ENCODE measurements at regions not wholly inside any gene's neighbourhood (a gene's known extent, or its start where the extent isn't known, plus 50 kb on each side); places are given as distances from the start of the nearest gene placed in this dataset.
"Not testable (repeated sequence)": the region's sequence is repeated elsewhere in the genome, so short reads cannot be mapped to it uniquely, and the experiment has no call there.

DNA sequence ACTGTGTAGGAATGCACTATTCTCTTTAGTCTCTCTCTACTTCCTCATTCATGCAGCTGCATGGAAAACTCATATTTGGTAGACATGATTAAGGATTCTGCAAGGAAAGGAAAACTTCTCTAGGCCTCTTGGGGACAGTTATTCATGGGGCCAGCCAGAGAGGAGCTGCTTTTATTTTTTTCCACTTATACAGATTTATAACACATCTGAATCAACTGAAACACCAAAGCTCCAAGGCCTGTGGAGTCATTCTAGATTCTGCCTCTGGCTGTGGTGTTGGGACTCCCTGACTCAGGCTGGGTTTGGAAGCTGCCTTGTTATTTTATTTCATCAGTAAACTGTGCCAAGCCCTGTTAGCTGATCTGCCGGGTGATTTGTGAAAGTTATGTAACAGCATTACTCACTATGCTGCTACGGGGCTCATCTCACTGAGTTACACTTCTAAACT lies 83.9 kb upstream of the EDEM3 start:
- DNase-seq (ENCODE audit: low read depth), result no peak
- TF ChIP-seq, protein P1, sequence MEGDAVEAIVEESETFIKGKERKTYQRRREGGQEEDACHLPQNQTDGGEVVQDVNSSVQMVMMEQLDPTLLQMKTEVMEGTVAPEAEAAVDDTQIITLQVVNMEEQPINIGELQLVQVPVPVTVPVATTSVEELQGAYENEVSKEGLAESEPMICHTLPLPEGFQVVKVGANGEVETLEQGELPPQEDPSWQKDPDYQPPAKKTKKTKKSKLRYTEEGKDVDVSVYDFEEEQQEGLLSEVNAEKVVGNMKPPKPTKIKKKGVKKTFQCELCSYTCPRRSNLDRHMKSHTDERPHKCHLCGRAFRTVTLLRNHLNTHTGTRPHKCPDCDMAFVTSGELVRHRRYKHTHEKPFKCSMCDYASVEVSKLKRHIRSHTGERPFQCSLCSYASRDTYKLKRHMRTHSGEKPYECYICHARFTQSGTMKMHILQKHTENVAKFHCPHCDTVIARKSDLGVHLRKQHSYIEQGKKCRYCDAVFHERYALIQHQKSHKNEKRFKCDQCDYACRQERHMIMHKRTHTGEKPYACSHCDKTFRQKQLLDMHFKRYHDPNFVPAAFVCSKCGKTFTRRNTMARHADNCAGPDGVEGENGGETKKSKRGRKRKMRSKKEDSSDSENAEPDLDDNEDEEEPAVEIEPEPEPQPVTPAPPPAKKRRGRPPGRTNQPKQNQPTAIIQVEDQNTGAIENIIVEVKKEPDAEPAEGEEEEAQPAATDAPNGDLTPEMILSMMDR (IDR thresholded peaks at IDR 0.05; ENCODE audit: low read depth, low read length, missing control alignments), result no peak
- H3K4me3 ChIP-seq (ENCODE audit: low read depth, low read length), result no peak overlapping the region

DNA sequence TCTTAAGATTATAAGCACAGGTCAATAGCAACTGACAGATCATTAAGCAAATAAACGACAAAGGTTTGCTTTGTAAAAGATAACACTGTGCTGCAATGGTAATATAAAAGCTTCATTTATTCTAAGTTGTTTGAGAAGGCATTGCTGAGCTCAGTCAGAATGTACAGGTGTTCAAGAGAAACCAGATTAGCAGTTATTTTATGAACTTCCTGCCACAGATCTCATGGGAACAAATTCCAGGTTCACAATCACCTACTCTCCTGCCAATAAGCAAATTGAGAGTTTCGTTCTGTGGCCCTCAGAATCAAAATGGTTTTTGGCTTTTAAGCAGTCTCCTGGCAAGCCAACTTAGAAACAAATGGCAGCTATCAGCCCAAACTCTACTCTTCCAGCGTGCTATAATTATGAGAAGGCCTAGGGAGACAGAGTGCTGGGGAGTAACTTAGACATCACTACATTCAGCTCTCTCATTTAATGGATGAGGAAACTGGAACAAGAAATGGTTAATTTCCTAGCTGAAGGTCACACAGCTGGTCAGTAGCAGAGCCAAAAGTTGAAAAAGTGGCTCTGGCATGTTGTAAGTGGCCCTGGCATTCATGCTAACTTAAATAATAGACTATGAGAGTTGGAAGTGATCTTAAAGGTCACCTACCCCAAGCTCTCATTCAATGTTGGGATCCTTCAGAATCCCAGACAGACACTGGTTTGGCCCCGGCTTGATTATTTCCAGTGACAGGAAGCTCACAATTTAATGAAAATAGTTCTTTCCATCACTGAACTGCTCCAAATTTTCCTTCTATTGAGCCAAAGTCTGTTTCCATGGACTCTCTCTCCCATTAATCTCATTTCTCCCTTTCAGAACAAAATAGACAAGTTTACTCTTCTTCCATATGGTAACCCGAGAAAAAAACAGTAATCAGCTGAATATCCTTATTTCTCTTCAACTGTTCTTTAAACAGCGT lies 82.6 kb upstream of the EDEM3 start:
- no peak overlapping the region for H3K4me3 ChIP-seq (ENCODE audit: low read depth, low read length)
- TF ChIP-seq, protein P1 (IDR thresholded peaks at IDR 0.05; ENCODE audit: low read depth, low read length, missing control alignments), result no peak

DNA sequence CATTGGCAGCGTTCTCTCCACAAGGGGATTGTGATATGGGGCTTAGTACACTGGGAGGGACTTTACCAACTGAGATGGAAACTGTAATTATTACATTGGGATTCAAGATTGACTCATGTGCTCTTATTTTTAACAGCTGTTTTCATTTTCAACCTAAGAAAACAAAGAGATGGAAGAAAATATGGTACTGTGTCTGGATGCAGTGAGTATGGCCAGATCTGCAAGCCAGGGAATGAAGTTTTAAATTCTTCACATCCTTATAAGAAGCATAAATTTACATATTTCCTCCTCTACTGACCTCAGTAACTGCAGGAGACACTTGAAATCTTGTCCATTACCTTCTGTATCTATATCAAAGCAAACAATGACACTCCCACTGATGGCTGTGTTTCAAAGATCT lies 81.5 kb upstream of the EDEM3 start:
- H3K4me3 ChIP-seq (ENCODE audit: low read depth, low read length), result no peak overlapping the region
- TF ChIP-seq, protein P1 (IDR thresholded peaks at IDR 0.05; ENCODE audit: low read depth, low read length, missing control alignments), result no peak
- no peak for DNase-seq (ENCODE audit: low read depth)

More for the DNA sequence above, 82.6 kb upstream of the EDEM3 start:
- no peak for DNase-seq (ENCODE audit: low read depth)

DNA sequence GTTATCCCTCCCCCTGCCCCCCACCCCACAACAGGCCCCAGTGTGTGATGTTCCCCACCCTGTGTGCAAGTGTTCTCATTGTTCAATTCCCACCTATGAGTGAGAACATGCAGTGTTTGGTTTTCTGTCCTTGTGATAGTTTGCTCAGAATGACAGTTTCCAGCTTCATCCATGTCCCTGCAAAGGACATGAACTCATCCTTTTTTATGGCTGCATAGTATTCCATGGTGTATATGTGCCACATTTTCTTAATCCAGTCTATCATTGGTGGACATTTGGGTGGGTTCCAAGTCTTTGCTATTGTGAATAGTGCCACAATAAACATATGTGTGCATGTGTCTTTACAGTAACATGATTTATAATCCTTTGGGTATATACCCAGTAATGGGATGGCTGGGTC lies 79.3 kb upstream of the EDEM3 start:
- not testable (repeated sequence) for H3K4me3 ChIP-seq (ENCODE audit: low read depth, low read length); DNase-seq (ENCODE audit: low read depth)

DNA sequence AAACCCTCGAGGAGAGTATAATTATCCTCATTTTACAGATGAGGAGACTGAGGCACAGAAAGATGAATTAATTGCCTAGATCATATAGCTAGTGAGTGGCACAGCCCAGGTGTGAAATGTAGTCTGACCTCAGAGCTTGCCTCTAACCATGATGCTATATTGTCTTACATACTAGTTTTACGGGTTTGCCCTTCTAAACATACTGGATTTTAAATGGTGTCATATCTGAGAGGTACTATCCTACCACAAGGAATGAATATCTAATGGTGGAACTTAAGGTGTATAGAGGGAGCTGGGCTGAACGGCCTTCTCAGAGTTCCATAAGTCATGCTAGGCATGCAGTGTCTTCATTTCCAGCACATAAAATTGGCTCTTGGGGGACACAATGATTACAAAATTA lies 77.9 kb upstream of the EDEM3 start:
- TF ChIP-seq, protein P1 (IDR thresholded peaks at IDR 0.05; ENCODE audit: low read depth, low read length, missing control alignments), result no peak
- DNase-seq (ENCODE audit: low read depth), result no peak
- no peak overlapping the region for H3K4me3 ChIP-seq (ENCODE audit: low read depth, low read length)

DNA sequence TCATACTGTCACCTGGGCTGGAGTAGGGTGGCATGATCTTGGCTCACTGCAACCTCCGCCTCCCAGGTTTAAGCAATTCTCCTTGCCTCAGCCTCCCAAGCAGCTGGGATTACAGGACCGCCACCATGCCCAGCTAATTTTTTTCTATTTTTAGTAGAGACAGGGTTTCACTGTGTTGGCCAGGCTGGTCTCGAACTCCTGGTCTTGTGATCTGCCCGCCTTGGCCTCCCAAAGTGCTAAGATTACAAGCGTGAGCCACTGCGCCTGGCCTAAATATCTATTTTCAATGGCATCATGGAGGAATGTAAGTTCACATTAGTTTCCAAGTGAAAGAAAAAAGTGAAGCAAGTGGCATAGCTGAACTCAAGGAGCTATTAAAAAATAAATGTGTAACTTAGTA lies 74.8 kb upstream of the EDEM3 start:
- not testable (repeated sequence) for DNase-seq (ENCODE audit: low read depth); H3K4me3 ChIP-seq (ENCODE audit: low read depth, low read length)

DNA sequence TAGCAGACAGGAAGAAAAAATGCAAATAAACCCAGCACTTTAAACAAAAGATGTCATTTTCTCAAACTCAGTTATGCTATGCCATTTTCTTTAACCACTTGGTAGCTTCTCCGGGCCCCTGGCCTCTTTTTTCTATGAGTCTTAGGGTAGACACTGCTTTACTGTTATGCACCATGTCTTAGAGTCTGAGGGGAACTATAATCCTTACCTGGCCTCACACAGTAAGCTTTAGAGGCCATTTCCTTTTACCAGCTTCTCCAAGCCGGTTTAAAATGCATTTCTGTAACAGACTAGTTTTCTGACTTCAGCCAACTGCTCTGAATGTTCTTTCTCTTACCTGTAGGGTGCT lies 73.7 kb upstream of the EDEM3 start:
- H3K4me3 ChIP-seq (ENCODE audit: low read depth, low read length), result no peak overlapping the region
- TF ChIP-seq, protein P1 (IDR thresholded peaks at IDR 0.05; ENCODE audit: low read depth, low read length, missing control alignments), result no peak
- DNase-seq (ENCODE audit: low read depth), result no peak

All from GM12864 (cell line).